GM19043 (cell line): ENCODE measurements at regions not wholly inside any gene's neighbourhood (a gene's known extent, or its start where the extent isn't known, plus 50 kb on each side); places are given as distances from the start of the nearest gene placed in this dataset.

Source experiments
- ATAC-seq: cut with Tn5 transposase; IDR thresholded peaks from one replicate; pipeline ENCODE4 v1.9.1; 2021; ENCODE audit warnings: low read depth; ENCODE audit not compliant: unreplicated experiment

GRCh38 chr18:28846958-28847357 lies 670.0 kb upstream of the CDH2 start:
- ATAC-seq, result no peak

GRCh38 chr18:28837100-28837499 lies 660.2 kb upstream of the CDH2 start:
- no peak for ATAC-seq

DNA sequence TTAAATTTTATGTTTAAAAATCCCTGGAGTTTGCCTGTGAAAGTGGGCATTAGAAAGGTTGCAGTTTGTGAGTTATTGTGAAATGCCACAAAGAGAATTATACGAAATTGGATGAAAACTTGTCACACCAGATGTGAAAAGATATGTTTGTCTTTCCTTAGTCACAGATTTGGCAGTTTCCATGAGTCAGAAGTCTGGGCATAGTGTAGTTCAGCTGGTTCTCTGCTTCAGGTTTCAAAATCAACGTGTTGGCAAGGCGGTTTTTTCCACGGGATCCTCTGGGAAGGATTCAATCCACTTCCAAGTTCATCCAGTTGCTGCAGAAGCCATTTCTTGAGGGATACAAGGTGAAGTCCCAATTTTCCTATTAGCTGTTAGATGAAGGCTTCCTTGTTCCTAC lies 658.0 kb upstream of the CDH2 start:
- ATAC-seq, result no peak

DNA sequence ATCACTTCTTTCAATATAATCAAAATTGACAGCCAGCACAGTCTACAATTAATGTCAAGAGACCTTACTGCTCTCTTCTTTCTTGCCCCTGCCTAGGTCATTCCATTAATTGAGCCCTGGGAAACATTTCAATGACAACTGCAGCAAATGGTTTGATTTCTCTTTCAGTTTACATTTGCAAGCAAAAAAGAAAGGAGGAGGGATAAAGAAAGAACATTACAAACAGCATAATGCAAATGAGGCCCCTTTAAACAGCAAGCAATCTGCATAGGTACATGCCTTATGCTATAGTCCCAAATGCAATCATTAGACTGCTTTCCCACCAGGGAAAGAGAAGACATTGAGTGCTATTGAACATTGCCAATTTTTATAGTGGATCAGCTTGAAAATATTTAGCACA lies 655.0 kb upstream of the CDH2 start:
- no peak for ATAC-seq

- no peak for ATAC-seq
Observed at GRCh38 chr18:28831476-28831875, 654.5 kb upstream of the CDH2 start.

DNA sequence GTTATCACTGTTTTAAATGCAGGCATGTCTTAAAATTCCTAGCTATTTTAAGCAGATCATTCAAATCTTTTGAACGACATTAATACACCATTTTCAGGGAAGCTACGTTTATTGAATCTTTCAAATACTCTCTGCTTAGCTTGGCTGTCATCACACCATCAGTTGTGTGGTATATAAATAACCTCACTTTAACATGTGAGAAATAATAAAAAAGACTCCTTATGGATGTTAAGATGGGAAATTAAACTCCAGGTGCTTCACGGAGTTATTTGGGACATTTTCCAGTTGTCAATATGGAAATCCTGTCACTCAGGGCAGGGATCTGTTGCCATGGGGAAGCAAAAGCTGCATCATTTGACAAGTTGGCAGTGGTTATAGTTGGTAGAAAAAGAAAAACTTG lies 649.2 kb upstream of the CDH2 start:
- no peak for ATAC-seq

- no peak for ATAC-seq
Observed at GRCh38 chr18:28824183-28824574, 647.2 kb upstream of the CDH2 start.

DNA sequence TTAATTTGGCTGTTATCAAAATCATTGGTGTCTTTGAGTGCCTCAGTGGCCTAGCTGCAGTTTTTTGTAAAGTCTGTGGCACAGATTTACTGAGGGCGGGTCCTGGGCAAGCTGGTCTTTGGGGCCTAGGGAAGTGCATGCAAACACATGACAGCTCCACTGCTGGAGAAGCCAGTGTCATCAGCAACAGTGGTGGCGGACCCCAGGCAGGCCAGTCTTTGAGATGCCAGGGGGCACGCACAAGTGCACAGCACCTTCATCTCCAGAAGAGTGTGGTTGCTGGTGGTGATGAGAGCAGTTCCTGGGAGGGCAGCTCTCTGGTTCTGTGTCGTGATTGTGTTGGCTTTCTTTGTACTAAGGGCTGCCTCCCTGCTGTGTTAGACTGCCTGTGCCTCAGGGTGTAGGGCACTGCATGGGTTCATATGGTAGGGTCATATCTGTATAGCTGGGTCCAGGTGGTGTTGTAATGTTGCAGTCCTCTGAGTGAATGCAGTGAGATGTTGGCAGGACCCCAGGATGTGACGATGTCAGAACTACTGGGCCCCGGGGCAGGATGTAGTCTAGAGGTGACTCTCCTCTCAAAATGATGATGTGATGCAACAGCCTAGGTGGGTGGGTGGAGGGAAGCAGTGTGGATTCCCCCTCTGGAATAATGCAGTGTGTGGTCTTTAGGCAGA lies 646.7 kb upstream of the CDH2 start:
- no peak for ATAC-seq

DNA sequence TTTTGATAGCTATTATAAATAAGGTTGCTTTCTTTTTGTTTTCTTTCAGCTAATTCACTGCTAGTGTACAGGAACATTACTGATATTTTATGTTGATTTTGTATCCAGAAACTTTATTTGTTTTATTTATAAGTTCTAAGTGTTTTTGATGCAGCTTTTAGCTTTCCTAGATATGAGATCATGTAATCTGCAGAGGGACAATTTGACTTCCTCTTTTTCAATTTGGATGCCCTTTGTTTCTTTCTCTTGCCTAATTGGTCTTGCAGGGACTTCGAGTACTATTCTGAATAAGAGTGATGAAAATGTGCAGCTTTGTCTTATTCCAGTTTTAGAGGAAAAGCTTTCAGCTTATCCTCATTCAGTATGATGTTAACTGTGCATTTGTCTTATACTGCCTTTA lies 643.4 kb upstream of the CDH2 start:
- ATAC-seq, result no peak

GRCh38 chr18:28816155-28816554 lies 639.2 kb upstream of the CDH2 start:
- ATAC-seq, result no peak

GRCh38 chr18:28814365-28814764 lies 637.4 kb upstream of the CDH2 start:
- no peak for ATAC-seq

DNA sequence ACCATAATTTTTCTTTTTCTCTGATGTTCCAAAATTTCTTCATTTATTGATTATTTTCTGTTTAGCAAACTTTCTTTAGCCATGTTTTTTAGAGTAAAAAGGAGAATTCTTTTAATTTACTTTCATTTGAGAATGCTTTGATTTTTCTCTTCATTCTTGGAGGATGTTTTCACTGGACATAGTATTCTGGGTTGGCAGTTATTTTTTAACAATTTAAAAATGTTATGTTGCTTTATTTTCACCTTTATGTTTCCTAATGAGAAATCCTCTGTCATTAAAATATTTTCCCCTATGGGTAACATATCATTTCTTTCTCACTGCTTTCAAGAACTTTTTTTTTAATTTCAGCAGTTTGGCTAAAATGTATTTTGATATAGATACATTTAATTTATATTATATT lies 631.4 kb upstream of the CDH2 start:
- no peak for ATAC-seq

DNA sequence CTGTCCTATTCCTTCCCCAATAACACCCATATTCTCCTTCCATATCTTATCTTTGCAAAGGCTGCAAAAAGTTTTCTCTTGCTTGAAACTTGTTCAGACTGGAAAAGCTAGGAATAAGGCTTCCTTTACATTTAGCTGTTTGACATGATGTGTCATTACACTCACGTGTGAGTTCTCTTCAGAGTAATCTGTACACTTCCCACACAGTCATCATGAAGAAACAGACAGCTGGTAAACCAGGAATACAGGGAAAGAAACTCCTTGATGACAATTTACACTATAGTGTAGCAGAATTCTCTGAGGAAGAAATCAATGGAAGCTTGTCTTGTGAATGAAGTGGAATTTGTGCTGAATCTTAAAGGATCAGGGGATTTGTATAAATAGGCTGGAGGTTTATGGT lies 628.6 kb upstream of the CDH2 start:
- ATAC-seq, result no peak

- no peak for ATAC-seq
Observed at GRCh38 chr18:28804512-28805202, 627.7 kb upstream of the CDH2 start.

GRCh38 chr18:28802546-28802945 lies 625.6 kb upstream of the CDH2 start:
- ATAC-seq, result no peak

GRCh38 chr18:28801876-28802275 lies 624.9 kb upstream of the CDH2 start:
- no peak for ATAC-seq

DNA sequence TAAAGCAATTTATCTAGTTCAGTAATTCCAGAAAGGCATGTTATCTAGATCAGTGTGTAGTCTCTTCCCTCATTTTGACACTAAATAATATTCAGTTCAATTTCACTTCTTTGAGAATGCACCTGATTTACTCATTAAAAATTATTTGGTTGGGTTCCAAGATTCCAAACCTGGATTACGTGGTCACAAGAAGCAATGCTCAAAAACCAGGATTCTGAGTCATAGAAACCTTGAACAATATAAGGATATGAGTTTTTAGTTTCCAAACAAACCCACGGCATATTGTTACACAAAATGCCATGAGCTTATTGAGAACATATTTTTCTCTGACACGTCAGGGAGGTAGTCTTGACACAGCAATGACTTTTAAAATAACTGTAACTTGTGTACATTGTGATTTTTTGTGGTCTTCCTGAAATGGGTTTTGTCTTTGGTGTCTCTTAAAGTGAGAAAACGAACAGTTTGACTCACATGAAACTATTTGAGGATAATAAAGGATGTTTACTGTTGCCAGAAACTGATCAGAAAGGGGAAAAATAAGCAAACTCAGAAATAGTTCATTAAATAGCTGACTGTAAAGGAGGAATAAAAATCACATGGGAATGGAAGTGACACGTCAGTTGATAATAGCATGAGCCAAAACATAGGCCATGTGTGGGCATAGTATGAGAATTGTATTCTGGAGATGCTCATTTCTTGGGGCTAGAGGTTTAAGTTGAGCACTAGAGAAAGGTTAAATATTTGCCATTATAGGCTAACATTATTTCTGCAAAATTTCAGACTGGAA lies 617.7 kb upstream of the CDH2 start:
- ATAC-seq, result no peak

GRCh38 chr18:28793901-28794300 lies 617.0 kb upstream of the CDH2 start:
- no peak for ATAC-seq

GRCh38 chr18:28792404-28793086 lies 615.6 kb upstream of the CDH2 start:
- ATAC-seq, result no peak

GRCh38 chr18:28791101-28791500 lies 614.2 kb upstream of the CDH2 start:
- no peak for ATAC-seq

GRCh38 chr18:28789502-28789901 lies 612.6 kb upstream of the CDH2 start:
- ATAC-seq, result no peak
